PC-3 (cell line): ENCODE measurements at regions not wholly inside any gene's neighbourhood (a gene's known extent, or its start where the extent isn't known, plus 50 kb on each side); places are given as distances from the start of the nearest gene placed in this dataset.

Experiments
- EZH2 ChIP-seq: fragments of 300-600 bp; sonication (generic); IDR thresholded peaks from one replicate; pipeline ENCODE4 v1.6.1; 2017; ENCODE audit warnings: antibody characterized with exemption, mild to moderate bottlenecking, low read length; ENCODE audit not compliant: unreplicated experiment
- TF ChIP-seq, protein P1 (sequence below): fragments of 300-600 bp; sonication (generic); conservative IDR thresholded peaks from 2 replicates; pipeline ENCODE4 v1.5.1; 2017; ENCODE audit warnings: antibody characterized with exemption, low read depth, mild to moderate bottlenecking, low read length

DNA sequence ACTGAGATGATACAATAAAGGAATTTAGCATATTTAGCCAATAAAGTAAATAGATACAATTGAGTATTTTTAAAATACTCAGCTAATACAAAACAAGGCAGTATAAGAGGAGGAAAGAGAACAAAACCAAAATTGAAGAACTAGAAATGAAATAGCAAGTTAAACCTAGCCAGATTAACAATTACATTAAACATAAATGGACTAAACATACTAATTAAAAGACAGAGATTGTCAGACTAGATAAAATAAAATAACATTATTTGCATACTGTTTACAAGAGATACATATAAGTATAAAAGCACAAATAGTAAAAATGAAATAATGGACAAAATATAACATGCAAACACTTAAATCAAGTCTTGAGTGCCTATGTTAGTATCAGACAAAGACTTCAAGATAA is 517.7 kb upstream of the PHF14 start:
- TF ChIP-seq, protein P1, sequence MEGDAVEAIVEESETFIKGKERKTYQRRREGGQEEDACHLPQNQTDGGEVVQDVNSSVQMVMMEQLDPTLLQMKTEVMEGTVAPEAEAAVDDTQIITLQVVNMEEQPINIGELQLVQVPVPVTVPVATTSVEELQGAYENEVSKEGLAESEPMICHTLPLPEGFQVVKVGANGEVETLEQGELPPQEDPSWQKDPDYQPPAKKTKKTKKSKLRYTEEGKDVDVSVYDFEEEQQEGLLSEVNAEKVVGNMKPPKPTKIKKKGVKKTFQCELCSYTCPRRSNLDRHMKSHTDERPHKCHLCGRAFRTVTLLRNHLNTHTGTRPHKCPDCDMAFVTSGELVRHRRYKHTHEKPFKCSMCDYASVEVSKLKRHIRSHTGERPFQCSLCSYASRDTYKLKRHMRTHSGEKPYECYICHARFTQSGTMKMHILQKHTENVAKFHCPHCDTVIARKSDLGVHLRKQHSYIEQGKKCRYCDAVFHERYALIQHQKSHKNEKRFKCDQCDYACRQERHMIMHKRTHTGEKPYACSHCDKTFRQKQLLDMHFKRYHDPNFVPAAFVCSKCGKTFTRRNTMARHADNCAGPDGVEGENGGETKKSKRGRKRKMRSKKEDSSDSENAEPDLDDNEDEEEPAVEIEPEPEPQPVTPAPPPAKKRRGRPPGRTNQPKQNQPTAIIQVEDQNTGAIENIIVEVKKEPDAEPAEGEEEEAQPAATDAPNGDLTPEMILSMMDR = no peak
- TF ChIP-seq EZH2 = no peak
